ENCODE measurements at regions not wholly inside any gene's neighbourhood (a gene's known extent, or its start where the extent isn't known, plus 50 kb on each side); places are given as distances from the start of the nearest gene placed in this dataset.

DNA sequence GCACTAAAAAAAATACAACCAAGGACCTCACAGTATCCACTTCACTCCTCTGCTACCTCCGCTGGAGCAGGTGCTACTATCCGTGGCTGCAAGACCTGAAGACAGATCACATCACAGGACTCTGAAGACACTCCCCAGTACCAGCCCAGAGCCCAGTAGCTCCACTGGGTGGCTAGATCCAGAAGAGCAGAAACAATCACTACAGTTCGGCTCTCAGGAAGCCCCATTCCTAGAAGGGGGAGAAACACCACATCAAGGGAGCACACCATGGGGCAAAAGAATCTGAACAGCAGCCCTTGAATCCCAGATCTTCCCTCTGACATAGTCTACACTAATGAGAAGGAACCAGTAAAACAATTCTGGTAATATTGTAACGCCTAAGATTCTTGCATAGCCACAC lies 494.0 kb upstream of the FAT3 start:
- Histone ChIP-seq H2AK5ac (ENCODE audit: low read depth, low read length) (no peak overlapping the region), H4K8ac (ENCODE audit: low read depth, low read length) (no peak overlapping the region), H2BK5ac (ENCODE audit: low read length) (no peak overlapping the region), H3K27me3 (ENCODE audit: control insufficient read depth in 3 of 3, insufficient read depth in 3 of 3, low read depth in 1 of 3, low read length in 3 of 3) (no peaks in the 10 kb centered on the region), H2AFZ (ENCODE audit: low read length) (no peak overlapping the region), H3K23ac (ENCODE audit: low read depth, low read length, poor library complexity) (no peak overlapping the region), H2BK120ac (ENCODE audit: low read depth, low read length) (no peak overlapping the region), H3K79me1 (ENCODE audit: low read depth, low read length) (no peaks in the 10 kb centered on the region), H4K91ac (ENCODE audit: low read depth, low read length, poor library complexity) (no peak overlapping the region), H3K4me2 (ENCODE audit: insufficient read depth, low read length, poor library complexity, severe bottlenecking) (no peak overlapping the region), H2BK12ac (ENCODE audit: low read length) (no peak overlapping the region), H3K4ac (ENCODE audit: low read length) (no peak overlapping the region), H3K4me3 (ENCODE audit: low read length in 2 of 2) (no peak overlapping the region), H3K9ac (ENCODE audit: low read depth, low read length, poor library complexity) (no peak overlapping the region), H3K9me3 (replicated peaks in 1 of 2; ENCODE audit: control insufficient read depth in 2 of 2, insufficient read depth in 1 of 2, low read depth in 1 of 2, low read length in 2 of 2) (no peaks in the 10 kb centered on the region), H3K18ac (ENCODE audit: low read length) (no peak overlapping the region), H3K27ac (replicated peaks; ENCODE audit: low read length) (no peak overlapping the region), H3K36me3 (replicated peaks in 1 of 2; ENCODE audit: control insufficient read depth in 2 of 2, insufficient read depth in 2 of 2, low read length in 2 of 2) (no peaks in the 10 kb centered on the region), H2BK15ac (ENCODE audit: low read length) (no peak overlapping the region), H3K14ac (ENCODE audit: low read length) (no peak overlapping the region), H3K4me1 (ENCODE audit: control insufficient read depth in 2 of 2, insufficient read depth in 1 of 2, low read depth in 1 of 2, low read length in 2 of 2) (peaks cover 0 to 5% of the 10 kb centered on the region in 2 donors)
- WGBS, 2 donors (ENCODE audit: extremely low coverage in 2 of 2, insufficient read length in 2 of 2, insufficient replicate concordance in 1 of 2), result no CpG with 5 or more reads among the region's 4 CpGs
- no peak for DNase-seq (ENCODE audit: low spot score)

GRCh38 chr11:91730057-91730456 lies 494.6 kb upstream of the FAT3 start:
- H2BK12ac ChIP-seq (ENCODE audit: low read length), result no peak overlapping the region
- DNase-seq (ENCODE audit: low spot score), result no peak
- H3K9ac ChIP-seq (ENCODE audit: low read depth, low read length, poor library complexity), result no peak overlapping the region
- no peak overlapping the region for H2BK15ac ChIP-seq (ENCODE audit: low read length)
- no peaks in the 10 kb centered on the region for H3K27me3 ChIP-seq (ENCODE audit: control insufficient read depth in 3 of 3, insufficient read depth in 3 of 3, low read depth in 1 of 3, low read length in 3 of 3)
- H3K36me3 ChIP-seq (replicated peaks in 1 of 2; ENCODE audit: control insufficient read depth in 2 of 2, insufficient read depth in 2 of 2, low read length in 2 of 2), result no peaks in the 10 kb centered on the region
- H3K79me1 ChIP-seq (ENCODE audit: low read depth, low read length), result no peaks in the 10 kb centered on the region
- H3K18ac ChIP-seq (ENCODE audit: low read length), result peak overlapping the region; percentile 33
- H3K4me2 ChIP-seq (ENCODE audit: insufficient read depth, low read length, poor library complexity, severe bottlenecking), result no peak overlapping the region
- no peak overlapping the region for H2BK120ac ChIP-seq (ENCODE audit: low read depth, low read length)
- H3K14ac ChIP-seq (ENCODE audit: low read length), result no peak overlapping the region
- no peak overlapping the region for H3K27ac ChIP-seq (replicated peaks; ENCODE audit: low read length)
- peaks cover 0 to 5% of the 10 kb centered on the region in 2 donors for H3K4me1 ChIP-seq (ENCODE audit: control insufficient read depth in 2 of 2, insufficient read depth in 1 of 2, low read depth in 1 of 2, low read length in 2 of 2)
- peak overlapping the region; percentile 81 for H2AFZ ChIP-seq (ENCODE audit: low read length)
- no peaks in the 10 kb centered on the region for H3K9me3 ChIP-seq (replicated peaks in 1 of 2; ENCODE audit: control insufficient read depth in 2 of 2, insufficient read depth in 1 of 2, low read depth in 1 of 2, low read length in 2 of 2)
- H4K91ac ChIP-seq (ENCODE audit: low read depth, low read length, poor library complexity), result no peak overlapping the region
- no peak overlapping the region for H2BK5ac ChIP-seq (ENCODE audit: low read length)
- no peak overlapping the region for H3K23ac ChIP-seq (ENCODE audit: low read depth, low read length, poor library complexity)
- H4K8ac ChIP-seq (ENCODE audit: low read depth, low read length), result no peak overlapping the region
- H3K4ac ChIP-seq (ENCODE audit: low read length), result no peak overlapping the region
- H3K4me3 ChIP-seq (ENCODE audit: low read length in 2 of 2), result no peak overlapping the region
- no peak overlapping the region for H2AK5ac ChIP-seq (ENCODE audit: low read depth, low read length)

- no peak overlapping the region for H3K14ac ChIP-seq (ENCODE audit: low read length)
- DNase-seq (ENCODE audit: low spot score), result no peak
Observed at GRCh38 chr11:91717169-91717568, 507.4 kb upstream of the FAT3 start.

GRCh38 chr11:91707652-91708482 lies 516.8 kb upstream of the FAT3 start:
- no peak overlapping the region for H2BK5ac ChIP-seq (ENCODE audit: low read length)
- H3K4me1 ChIP-seq (ENCODE audit: control insufficient read depth in 2 of 2, insufficient read depth in 1 of 2, low read depth in 1 of 2, low read length in 2 of 2), result no peaks in the 10 kb centered on the region
- H3K9me3 ChIP-seq (replicated peaks in 1 of 2; ENCODE audit: control insufficient read depth in 2 of 2, insufficient read depth in 1 of 2, low read depth in 1 of 2, low read length in 2 of 2), result no peaks in the 10 kb centered on the region
- H3K27me3 ChIP-seq (ENCODE audit: control insufficient read depth in 3 of 3, insufficient read depth in 3 of 3, low read depth in 1 of 3, low read length in 3 of 3), result no peaks in the 10 kb centered on the region
- no peak overlapping the region for H3K27ac ChIP-seq (replicated peaks; ENCODE audit: low read length)
- no peaks in the 10 kb centered on the region for H3K79me1 ChIP-seq (ENCODE audit: low read depth, low read length)
- no peak overlapping the region for H2AK5ac ChIP-seq (ENCODE audit: low read depth, low read length)
- WGBS, 2 donors (ENCODE audit: extremely low coverage in 2 of 2, insufficient read length in 2 of 2, insufficient replicate concordance in 1 of 2), result no CpG with 5 or more reads among the region's 2 CpGs
- no peak overlapping the region for H3K4me2 ChIP-seq (ENCODE audit: insufficient read depth, low read length, poor library complexity, severe bottlenecking)
- H3K14ac ChIP-seq (ENCODE audit: low read length), result no peak overlapping the region
- no peak overlapping the region for H3K4me3 ChIP-seq (ENCODE audit: low read length in 2 of 2)
- H4K8ac ChIP-seq (ENCODE audit: low read depth, low read length), result no peak overlapping the region
- no peak overlapping the region for H3K23ac ChIP-seq (ENCODE audit: low read depth, low read length, poor library complexity)
- no peak overlapping the region for H3K9ac ChIP-seq (ENCODE audit: low read depth, low read length, poor library complexity)
- no peak overlapping the region for H2BK15ac ChIP-seq (ENCODE audit: low read length)
- H2AFZ ChIP-seq (ENCODE audit: low read length), result no peak overlapping the region
- no peak overlapping the region for H2BK12ac ChIP-seq (ENCODE audit: low read length)
- H2BK120ac ChIP-seq (ENCODE audit: low read depth, low read length), result no peak overlapping the region
- H3K4ac ChIP-seq (ENCODE audit: low read length), result no peak overlapping the region
- H3K18ac ChIP-seq (ENCODE audit: low read length), result no peak overlapping the region
- DNase-seq (ENCODE audit: low spot score), result no peak
- H3K36me3 ChIP-seq (replicated peaks in 1 of 2; ENCODE audit: control insufficient read depth in 2 of 2, insufficient read depth in 2 of 2, low read length in 2 of 2), result no peaks in the 10 kb centered on the region
- no peak overlapping the region for H4K91ac ChIP-seq (ENCODE audit: low read depth, low read length, poor library complexity)

More at GRCh38 chr11:91717169-91717568, 507.4 kb upstream of the FAT3 start:
- no peak overlapping the region for H4K8ac ChIP-seq (ENCODE audit: low read depth, low read length)
- no peak overlapping the region for H2BK120ac ChIP-seq (ENCODE audit: low read depth, low read length)
- H3K18ac ChIP-seq (ENCODE audit: low read length), result no peak overlapping the region
- no peak overlapping the region for H3K4me2 ChIP-seq (ENCODE audit: insufficient read depth, low read length, poor library complexity, severe bottlenecking)
- H4K91ac ChIP-seq (ENCODE audit: low read depth, low read length, poor library complexity), result no peak overlapping the region
- no peak overlapping the region for H3K27ac ChIP-seq (replicated peaks; ENCODE audit: low read length)
- no peaks in the 10 kb centered on the region for H3K36me3 ChIP-seq (replicated peaks in 1 of 2; ENCODE audit: control insufficient read depth in 2 of 2, insufficient read depth in 2 of 2, low read length in 2 of 2)
- no peak overlapping the region for H3K23ac ChIP-seq (ENCODE audit: low read depth, low read length, poor library complexity)
- H3K79me1 ChIP-seq (ENCODE audit: low read depth, low read length), result no peaks in the 10 kb centered on the region
- H2BK12ac ChIP-seq (ENCODE audit: low read length), result no peak overlapping the region
- H2AFZ ChIP-seq (ENCODE audit: low read length), result no peak overlapping the region
- H3K27me3 ChIP-seq (ENCODE audit: control insufficient read depth in 3 of 3, insufficient read depth in 3 of 3, low read depth in 1 of 3, low read length in 3 of 3), result no peaks in the 10 kb centered on the region
- no peak overlapping the region for H3K9ac ChIP-seq (ENCODE audit: low read depth, low read length, poor library complexity)
- no peak overlapping the region for H2BK5ac ChIP-seq (ENCODE audit: low read length)
- H3K9me3 ChIP-seq (replicated peaks in 1 of 2; ENCODE audit: control insufficient read depth in 2 of 2, insufficient read depth in 1 of 2, low read depth in 1 of 2, low read length in 2 of 2), result no peaks in the 10 kb centered on the region
- no peak overlapping the region for H3K4ac ChIP-seq (ENCODE audit: low read length)
- H2BK15ac ChIP-seq (ENCODE audit: low read length), result no peak overlapping the region
- H2AK5ac ChIP-seq (ENCODE audit: low read depth, low read length), result no peak overlapping the region
- WGBS, 2 donors (ENCODE audit: extremely low coverage in 2 of 2, insufficient read length in 2 of 2, insufficient replicate concordance in 1 of 2), result no CpG with 5 or more reads among the region's 5 CpGs
- H3K4me3 ChIP-seq (ENCODE audit: low read length in 2 of 2), result no peak overlapping the region
- H3K4me1 ChIP-seq (ENCODE audit: control insufficient read depth in 2 of 2, insufficient read depth in 1 of 2, low read depth in 1 of 2, low read length in 2 of 2), result no peaks in the 10 kb centered on the region
